GM21737 (cell line): ENCODE measurements at regions not wholly inside any gene's neighbourhood (a gene's known extent, or its start where the extent isn't known, plus 50 kb on each side); places are given as distances from the start of the nearest gene placed in this dataset.
A peak's percentile ranks its signal among the peaks of the same experiment; 100 is the strongest.
"Not testable (repeated sequence)": the region's sequence is repeated elsewhere in the genome, so short reads cannot be mapped to it uniquely, and the experiment has no call there.

Experiments
- ATAC-seq: cut with Tn5 transposase; IDR thresholded peaks from one replicate; pipeline ENCODE4 v1.9.1; 2021; ENCODE audit warnings: mild to moderate bottlenecking, moderate library complexity; ENCODE audit not compliant: unreplicated experiment

DNA sequence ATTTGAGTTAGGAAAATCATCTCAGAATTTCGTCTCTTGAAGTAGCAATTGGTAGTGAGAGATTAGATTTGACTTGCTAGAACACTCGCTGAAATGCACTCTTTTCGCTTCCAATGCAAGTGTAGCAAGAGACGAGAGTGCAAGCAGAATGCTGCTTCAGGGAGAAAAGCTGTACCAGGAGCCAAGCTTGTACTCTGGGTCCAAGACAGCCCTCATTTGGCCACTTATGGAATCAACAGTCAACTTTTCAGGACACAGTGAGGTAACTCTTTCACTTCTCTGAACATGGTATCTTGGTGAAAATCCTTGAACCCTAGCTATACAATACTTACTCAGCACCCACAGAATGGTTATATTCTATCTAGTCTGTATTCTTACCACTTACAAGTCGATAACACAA is 107.6 kb upstream of the TERB2 start:
- not testable (repeated sequence) for ATAC-seq

DNA sequence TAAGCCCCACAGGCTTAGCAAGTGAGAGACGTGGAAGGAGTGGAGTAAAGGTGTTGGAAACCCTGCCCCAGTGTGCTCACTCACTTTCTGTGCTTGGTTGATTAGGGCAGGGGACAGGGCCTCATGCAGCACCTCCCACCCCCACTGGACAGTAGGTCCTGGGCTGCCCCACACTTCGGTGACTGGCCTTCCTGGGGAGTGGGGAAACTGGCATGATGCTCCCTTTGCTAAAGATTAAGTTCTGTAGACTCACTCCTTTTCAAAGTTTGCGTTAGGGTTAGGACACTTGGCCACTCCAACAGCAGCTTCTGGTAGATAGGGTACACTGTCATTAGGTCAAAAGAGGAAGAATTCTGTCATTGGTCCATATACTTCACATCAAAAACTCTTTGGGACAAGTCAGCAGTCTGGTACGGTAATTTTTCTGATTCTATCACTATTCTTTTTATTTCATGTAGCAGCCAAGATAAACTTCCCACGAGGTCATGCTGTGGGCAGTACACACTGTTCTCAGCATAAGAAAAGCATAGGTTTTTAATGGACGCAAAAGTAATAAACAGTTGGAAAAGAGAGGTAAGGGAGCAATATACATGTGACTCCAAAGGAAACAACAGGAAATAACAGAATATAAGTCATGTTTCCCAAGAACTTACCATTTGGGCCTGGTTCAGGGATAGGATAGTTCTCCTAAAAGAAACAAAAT is 106.6 kb upstream of the TERB2 start:
- ATAC-seq = not testable (repeated sequence)

DNA sequence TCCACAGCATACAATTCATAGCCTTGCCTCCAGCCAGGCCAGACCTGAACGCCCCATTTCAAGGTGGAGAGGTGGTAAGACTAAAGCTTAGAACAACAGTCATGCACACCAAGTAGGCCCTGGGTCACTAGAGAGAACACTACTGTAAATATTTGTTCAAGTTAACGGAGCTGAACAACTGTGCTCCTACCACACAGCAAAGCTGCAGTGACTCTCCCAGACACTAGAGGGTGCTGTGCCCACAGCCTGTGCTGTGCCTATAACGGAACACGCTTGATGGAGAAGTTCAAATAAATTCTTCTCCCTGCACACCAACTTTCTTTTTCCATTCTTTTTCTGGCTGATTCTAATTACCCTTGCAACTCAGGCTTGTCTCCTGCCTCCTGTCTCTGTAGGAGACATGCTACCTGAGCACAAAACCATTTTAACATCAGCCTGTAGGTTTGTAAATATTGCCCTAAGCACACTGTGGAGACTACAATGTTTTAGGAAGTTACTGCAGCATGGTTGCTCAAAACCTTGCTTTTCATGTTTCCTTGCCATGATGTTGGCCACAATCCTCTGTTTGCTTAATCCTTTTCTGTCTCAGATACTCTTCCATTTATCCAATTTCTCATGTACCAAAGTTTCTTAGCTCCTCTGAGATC is 103.1 kb upstream of the TERB2 start:
- peak; percentile 69 for ATAC-seq

DNA sequence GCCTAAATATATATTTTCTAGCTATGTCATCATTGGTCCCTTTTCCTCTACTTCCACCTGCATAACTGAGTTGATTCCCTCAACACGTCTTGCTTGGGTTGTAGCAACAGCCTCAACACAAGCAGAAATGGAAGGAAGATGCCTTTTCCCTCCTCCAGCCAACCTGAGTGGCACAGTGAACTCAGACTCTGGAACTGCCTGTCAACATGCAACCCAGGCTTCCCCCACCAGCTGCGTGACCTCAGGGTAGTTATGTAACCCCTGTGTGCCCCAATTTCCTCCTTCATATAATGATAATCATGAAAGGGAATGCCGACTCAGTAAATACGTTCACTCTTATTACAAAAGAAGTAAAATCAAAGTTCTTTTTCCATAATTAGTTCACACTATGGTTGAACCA is 101.8 kb upstream of the TERB2 start:
- not testable (repeated sequence) for ATAC-seq

DNA sequence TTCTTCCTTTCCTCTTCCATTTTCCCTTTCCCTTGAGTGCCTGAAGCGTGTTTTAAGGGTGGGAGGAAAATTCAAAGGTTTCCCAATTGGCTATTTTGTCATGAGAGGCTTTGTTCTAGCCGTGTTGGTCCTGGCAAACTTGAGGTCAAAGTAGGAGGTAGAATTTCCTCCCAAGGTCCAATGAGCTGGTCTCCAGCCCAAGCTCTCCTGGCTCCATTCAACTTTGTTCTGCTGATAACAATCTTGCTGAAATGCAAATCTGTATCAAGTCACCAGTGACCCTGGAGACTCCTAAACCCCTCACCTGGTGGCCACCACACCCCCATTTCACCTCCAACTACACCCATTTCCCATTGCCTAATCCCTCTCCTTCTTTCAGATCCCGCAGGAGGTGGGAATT is 100.2 kb upstream of the TERB2 start:
- ATAC-seq = not testable (repeated sequence)

DNA sequence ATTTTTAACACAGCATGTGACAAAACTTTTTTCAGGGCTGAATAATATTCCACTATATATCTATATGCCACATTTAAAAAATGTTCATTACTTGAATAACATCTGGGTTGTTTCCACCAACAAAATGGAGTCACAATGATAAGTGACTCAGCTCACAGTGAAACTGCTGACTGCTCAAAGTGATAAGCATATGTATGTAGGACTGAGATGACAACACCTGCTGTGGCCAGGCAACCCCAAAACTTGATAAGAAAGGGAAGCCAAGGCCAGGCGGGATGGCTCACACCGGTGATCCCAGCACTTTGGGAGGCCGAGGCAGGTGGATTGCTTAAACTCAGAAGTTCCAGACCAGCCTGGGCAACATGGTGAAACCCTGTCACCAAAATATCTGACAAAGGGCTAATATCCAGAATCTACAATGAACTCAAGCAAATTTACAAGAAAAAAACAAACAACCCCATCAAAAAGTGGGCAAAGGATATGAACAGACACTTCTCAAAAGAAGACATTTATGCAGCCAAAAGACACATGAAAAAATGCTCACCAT is 99.2 kb upstream of the TERB2 start:
- ATAC-seq = not testable (repeated sequence)

DNA sequence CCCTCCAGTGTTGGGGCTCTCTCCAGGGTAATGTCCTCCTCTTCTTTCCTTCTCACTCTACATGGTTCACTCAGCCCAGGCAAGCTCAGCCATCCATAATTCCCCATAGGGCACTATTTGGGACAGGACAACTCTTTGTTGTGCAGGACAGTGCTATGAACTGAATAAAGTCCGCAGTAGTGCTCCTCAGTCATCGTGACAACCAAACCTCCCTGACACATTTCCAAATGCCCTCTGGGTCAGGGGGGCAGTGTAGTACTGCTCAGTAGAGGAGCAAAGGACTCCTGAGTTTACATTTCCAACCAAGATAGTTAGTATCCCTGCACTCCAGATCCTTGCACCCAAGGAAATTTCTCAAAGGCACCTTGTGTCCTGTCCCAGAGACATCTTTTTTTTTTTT is 97.4 kb upstream of the TERB2 start:
- not testable (repeated sequence) for ATAC-seq

DNA sequence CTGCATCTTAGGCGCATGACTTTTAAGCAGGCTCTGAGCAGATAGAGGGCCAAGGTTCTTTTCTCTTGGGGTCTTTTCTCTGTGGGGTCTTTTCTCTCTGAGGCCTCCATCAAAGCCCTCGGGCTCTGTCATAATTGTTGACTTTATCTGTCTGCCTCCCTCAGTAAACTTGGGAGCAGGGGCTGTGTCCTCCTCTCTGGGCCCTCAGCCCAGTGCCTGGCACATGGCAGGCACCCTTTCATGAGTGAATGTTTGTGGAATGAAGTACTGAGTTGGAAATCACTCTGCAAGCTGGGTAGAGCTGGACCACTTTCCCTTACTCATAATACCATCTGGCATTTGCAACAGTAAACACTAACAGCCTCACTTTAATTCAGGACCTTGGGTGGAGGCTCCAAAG is 96.3 kb upstream of the TERB2 start:
- not testable (repeated sequence) for ATAC-seq

DNA sequence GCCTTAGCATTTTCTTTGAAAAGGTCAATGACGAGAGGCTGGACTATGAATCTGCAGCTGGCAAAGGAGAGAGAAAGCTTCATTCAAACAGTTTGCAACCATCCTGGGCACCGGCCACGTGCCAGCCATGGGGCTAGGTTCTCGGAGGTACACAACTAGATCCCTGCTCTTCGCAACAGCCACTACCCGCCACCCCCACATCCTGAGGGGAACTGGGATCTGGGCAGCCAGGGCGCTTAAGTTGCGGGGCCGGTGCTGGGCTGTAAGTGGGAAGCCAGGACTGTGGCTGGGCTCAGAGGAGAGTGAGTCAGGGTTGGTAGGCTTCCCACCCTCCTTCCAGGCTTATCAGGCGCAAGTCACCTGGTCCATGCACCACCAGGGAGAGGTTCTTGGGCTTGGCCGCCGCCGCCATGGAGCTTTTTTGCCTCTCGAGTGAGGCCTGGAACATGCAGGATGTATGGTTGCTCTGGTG is 95.0 kb upstream of the TERB2 start:
- no peak for ATAC-seq

DNA sequence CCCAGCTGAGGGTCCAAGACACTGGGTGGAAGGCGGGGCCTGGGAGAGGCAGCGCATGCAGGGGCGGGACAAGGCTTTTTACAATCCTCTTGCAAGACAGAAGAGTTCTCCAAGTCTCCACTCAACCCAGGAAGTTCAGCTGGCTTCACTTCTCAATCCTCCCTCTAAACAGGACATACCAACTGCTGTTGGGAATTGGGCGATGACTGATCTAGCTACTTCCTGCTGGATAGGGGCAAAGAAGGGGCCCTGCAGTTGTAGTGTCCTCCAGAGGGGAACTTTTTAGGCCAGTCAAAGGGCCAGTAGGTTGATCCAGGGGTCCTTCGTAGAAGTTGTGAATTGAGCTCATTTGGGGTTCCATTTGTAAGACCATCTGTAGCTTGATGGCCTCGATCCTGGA is 94.6 kb upstream of the TERB2 start:
- no peak for ATAC-seq

DNA sequence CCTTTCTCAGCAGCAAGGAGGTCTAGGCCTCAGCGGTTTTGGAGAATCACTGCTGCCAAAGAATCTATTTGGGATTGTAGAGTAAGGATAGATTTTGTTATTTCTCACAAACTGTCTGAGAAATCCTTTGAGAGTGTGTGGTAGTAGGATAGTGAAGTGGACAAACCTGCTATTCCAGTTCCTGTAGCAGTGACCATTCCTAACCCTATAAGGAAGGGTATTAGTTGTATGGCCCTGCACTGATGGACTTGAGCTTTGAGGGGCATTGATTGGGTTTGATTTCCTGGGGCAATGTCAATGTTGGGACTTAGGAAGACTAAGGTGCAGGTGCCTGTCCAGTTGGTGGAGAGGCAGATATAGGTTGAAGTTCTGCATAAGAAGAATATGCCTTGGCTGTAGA is 93.6 kb upstream of the TERB2 start:
- ATAC-seq = not testable (repeated sequence)

DNA sequence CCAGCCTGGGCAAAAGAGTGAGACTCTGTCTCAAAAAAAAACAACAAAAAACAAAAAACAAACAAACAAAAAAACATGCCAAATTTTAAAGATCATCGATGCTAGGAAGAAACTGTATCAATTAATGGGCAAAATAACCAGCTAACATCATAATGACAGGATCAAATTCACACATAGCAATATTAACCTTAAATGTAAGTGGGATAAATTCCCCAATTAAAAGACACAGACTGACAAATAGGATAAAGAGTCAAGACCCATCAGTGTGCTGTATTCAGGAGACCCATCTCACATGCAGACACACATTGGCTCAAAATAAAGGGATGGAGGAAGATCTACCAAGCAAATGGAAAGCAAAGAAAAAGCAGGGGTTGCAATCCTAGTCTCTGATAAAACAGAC is 88.4 kb upstream of the TERB2 start:
- not testable (repeated sequence) for ATAC-seq

DNA sequence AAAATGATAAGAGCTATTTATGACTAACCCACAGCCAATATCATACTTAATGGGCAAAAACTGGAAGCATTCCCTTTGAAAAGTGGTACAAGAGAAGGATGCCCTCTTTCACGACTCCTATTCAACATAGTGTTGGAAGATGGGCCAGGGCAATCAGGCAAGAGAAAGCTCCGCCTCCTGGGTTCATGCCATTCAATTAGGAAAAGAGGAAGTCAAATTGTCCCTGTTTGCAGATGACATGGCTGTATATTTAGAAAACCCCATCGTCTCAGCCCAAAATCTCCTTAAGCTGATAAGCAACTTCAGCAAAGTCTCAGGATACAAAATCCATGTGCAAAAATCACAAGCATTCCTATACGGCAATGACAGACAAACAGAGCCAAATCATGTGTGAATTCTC is 86.4 kb upstream of the TERB2 start:
- not testable (repeated sequence) for ATAC-seq

DNA sequence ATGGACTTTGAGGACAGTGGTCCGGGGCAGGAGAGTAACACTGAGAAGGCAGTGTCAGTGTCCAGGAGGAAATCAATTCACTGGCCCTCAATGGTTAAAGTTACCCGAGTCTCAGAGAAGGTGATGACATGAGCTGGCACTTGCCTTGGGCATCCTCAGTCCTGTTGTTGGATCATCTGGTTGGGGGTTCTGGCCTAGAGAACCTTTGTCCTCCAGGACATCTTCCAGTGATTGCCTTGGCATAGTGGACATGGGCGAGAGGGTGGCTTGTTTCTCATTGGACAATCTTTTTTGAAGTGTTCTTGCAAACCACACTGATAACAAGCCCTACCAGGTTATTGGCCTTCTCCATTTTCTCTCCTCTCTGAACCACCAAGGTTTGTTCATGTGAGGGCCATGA is 83.4 kb upstream of the TERB2 start:
- ATAC-seq = no peak

DNA sequence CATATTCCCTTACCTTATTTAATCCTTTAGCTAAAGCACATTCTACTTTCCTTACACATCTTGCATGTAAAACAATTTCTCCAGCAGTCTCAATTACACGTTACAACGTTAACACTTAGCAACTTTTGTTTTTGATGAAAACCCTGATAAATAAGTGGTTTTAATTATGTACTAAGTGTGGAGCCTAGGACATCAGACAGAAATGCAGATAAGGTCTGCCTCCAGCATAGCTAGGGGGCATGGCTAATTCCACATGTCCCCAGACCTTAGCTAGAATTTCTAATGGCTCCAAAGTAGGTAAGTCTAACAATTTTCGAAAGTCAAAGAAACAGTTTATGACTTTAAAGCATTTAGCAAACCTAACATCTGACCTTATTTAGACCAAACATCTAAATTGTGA is 77.4 kb upstream of the TERB2 start:
- no peak for ATAC-seq

DNA sequence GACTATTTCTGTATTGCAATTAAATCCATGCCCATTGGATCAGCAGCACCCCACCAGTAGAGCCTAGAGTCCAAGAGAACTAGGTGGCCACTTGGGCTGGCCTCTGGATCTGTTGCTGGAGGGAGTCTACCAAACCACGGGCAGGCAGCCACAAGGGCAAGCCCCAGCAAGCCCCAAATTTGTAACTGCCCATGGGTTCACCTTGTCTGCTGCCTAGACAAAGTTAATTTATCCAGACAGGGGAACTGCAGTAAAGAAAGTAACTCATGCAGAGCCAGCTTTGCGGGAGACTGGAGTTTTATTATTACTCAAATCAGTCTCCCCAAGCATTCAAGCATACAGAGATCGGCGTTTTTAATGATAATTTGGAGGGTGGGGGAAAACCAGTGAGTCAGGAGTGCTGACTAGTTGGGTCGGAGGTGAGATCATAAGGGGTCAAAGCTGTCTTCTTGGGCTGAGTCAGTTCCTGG is 74.0 kb upstream of the TERB2 start:
- ATAC-seq = peak; percentile 73

DNA sequence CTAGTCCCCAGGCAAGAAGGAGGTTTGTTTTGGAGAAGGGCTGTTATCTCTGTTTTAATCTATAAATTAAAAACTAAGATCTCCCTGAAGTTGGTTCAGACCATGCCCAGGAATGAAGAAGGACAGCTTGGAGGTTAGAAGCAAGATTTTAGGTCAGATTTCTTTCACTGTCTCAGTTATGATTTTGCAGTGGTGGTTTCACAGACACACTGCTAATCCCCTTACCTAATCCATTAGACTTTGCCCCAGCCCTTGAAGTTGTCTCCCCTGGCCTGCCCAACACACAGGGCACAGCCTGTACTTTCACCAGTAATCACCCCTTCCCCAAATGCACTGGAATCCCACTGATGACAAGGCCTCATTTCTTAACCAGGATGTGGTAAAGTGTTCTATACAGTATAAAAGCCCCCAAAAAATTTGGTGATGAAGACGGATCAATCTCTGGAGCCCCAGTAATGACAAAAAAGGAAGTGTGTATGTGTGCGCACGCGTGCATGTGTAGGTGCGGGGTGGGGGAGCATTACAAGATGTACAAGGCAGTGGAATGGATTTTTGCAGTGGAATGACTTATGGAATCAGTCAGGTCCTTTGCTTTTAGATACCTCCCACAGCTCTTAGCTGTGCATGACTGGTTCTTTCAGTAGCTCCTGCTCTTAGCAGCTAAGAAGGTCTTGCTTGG is 73.1 kb upstream of the TERB2 start:
- ATAC-seq = no peak

DNA sequence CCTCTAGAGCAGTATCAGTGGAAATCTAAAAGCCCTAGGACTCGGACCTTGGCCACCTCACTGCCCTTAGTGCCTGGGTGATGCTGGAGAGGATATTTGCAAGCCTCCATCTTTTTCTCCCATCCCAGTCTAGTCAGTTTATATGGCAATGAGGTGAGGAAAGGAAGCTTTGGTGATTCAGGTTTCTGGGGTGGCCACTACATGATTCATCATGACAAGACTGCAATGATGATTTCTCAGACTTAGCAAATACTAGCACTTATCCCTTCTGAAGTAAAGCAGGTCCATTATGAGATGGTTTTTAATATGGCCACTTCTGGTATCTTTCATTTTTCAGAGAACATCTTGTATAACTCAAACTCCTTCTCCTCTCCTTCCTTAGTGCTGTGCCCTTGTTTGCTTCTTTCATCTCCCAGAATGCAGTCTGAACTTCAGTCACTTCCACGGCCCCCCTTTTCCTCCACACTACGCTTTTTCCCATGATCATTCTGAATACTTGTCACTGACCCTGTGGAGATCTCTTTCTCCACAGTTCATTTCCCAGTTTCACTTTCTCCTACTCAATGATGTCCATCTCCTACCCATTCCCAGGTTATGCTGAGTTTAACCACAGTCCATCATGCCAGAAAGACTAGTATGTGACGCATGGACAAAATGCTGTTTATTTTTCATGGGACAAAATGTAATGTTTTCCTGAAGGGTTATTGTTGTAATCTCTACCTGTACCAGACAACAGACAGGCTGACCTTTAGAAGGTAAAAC is 57.4 kb upstream of the TERB2 start:
- not testable (repeated sequence) for ATAC-seq

DNA sequence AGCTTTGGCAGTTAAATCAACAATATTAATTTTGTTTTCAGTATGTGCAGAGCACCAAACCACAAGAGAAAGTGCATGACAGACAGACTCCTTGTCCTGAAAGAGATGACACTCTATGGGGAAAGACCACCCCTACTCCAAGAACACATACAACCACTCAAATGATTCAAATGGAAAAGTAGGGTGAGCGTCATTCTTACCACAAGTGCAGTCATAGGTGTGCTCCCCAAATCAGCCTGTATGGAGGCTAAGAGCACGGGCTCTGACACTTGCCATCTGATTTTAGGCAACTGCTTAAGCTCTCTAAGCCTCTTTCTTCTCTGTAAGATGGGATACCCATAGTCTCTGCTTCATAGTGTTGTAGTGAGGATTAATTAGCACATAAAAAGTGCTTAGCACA is 56.7 kb upstream of the TERB2 start:
- not testable (repeated sequence) for ATAC-seq

DNA sequence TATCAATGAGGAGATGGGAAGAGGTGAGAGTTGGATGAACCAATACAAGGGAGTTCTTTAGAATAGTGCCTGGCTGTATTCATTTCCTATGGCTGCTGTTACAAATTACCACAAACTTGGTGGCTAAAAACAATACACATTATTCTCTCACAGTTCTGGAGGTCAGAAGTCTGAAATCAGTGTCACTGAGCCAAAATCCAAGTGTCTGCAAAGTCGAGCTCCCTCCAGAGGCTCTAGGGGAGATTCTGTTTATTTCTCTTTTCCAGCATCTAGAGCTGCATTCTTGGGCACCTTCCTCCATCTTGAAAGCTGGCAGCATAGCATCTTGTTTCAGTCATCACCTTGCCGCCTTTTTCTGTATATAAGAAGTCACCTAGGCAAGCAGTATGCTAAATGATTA is 55.7 kb upstream of the TERB2 start:
- ATAC-seq = not testable (repeated sequence)

DNA sequence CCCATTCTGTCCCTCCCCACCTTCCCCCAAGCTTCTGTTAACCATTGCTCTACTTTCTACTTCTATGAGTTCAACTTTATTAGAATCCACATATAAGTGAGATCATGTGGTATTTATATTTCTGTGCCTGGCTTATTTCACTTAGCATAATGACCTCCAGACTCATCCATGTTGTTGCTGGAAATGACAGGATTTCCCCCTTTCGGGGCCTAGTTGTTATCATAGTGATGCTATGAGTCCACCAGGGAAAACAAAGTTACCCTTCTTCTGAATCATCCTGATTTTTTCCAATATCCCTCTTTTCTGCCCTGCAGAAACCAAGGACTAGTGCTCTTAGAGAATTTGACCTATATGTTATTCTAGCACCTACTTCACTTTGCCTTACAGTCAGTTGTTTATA is 53.2 kb upstream of the TERB2 start:
- not testable (repeated sequence) for ATAC-seq
